SH-SY5Y (cell line): ENCODE measurements at regions not wholly inside any gene's neighbourhood (a gene's known extent, or its start where the extent isn't known, plus 50 kb on each side); places are given as distances from the start of the nearest gene placed in this dataset.

Source experiments
- GATA2 ChIP-seq: IDR thresholded peaks from 2 replicates; pipeline ENCODE4 v1.6.1; 2011; ENCODE audit warnings: mild to moderate bottlenecking, low read depth, low read length
- GATA3 ChIP-seq: IDR thresholded peaks from 2 replicates; pipeline ENCODE4 v1.6.1; 2011; ENCODE audit warnings: low read depth, mild to moderate bottlenecking, low read length, moderate library complexity

GRCh38 chr3:180383332-180384020 is 218.5 kb upstream of the TTC14 start:
- TF ChIP-seq GATA3 (no peak), GATA2 (no peak)

- TF ChIP-seq GATA2 (no peak), GATA3 (no peak)
These were observed 211.7 kb upstream of the TTC14 start for GRCh38 chr3:180390313-180390712.

- TF ChIP-seq GATA2 (no peak), GATA3 (no peak)
These were observed 211.0 kb upstream of the TTC14 start for GRCh38 chr3:180391001-180391400.

GRCh38 chr3:180401226-180401625 is 200.7 kb upstream of the TTC14 start:
- TF ChIP-seq GATA2 (no peak), GATA3 (no peak)

GRCh38 chr3:180402471-180403073 is 199.4 kb upstream of the TTC14 start:
- no peak for TF ChIP-seq GATA3
- no peak for TF ChIP-seq GATA2

GRCh38 chr3:180403156-180403555 is 198.8 kb upstream of the TTC14 start:
- TF ChIP-seq GATA2, result no peak
- no peak for TF ChIP-seq GATA3

- TF ChIP-seq GATA3 (no peak), GATA2 (no peak)
These were observed 193.3 kb upstream of the TTC14 start for GRCh38 chr3:180408654-180409053.

- TF ChIP-seq GATA2, result no peak
- no peak for TF ChIP-seq GATA3
These were observed 192.8 kb upstream of the TTC14 start for GRCh38 chr3:180409170-180409569.

- TF ChIP-seq GATA2, result no peak
- no peak for TF ChIP-seq GATA3
These were observed 192.1 kb upstream of the TTC14 start for GRCh38 chr3:180409883-180410282.

GRCh38 chr3:180414157-180414556 is 187.8 kb upstream of the TTC14 start:
- TF ChIP-seq GATA2 (no peak), GATA3 (no peak)

- no peak for TF ChIP-seq GATA3
- no peak for TF ChIP-seq GATA2
These were observed 185.8 kb upstream of the TTC14 start for GRCh38 chr3:180416111-180416594.

- no peak for TF ChIP-seq GATA3
- no peak for TF ChIP-seq GATA2
These were observed 184.7 kb upstream of the TTC14 start for GRCh38 chr3:180417241-180417640.

- no peak for TF ChIP-seq GATA3
- TF ChIP-seq GATA2, result no peak
These were observed 181.9 kb upstream of the TTC14 start for GRCh38 chr3:180420016-180420415.

- no peak for TF ChIP-seq GATA2
- TF ChIP-seq GATA3, result no peak
These were observed 181.2 kb upstream of the TTC14 start for GRCh38 chr3:180420804-180421203.

- TF ChIP-seq GATA3 (no peak), GATA2 (no peak)
These were observed 180.7 kb upstream of the TTC14 start for GRCh38 chr3:180421221-180421620.
